CD1c-positive myeloid dendritic cell (primary cell): ENCODE measurements at regions not wholly inside any gene's neighbourhood (a gene's known extent, or its start where the extent isn't known, plus 50 kb on each side); places are given as distances from the start of the nearest gene placed in this dataset.
"Not testable (repeated sequence)": the region's sequence is repeated elsewhere in the genome, so short reads cannot be mapped to it uniquely, and the experiment has no call there.

Experiments used
- DNase-seq: peaks from one replicate; pipeline ENCODE4 v3.0.0-alpha.2; 2016; ENCODE audit errors: extremely low spot score

- DNase-seq = no peak
These were observed 1066.3 kb upstream of the NUDT12 start for GRCh38 chr5:104628911-104629310.

- DNase-seq = no peak
These were observed 1063.5 kb upstream of the NUDT12 start for GRCh38 chr5:104626122-104626521.

DNA sequence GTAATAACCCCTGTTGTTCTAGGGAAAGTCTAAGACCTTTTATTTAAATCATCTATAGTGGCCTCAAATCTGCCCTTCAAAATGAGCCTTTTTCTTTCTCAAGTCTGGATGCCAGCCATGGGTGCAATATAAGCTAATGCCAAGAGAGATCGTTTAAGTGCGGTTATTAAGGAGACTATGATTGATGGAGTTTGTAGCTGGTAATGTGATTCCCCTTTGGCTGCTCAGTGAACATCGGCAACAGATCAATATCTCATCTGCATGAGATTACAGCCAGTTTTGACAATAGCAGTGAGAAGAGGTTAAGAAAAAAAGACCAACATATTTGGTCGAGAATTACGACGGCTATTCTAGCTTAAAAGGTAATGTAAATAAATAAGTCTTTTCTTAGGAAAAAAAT, 1049.4 kb upstream of the NUDT12 start:
- no peak for DNase-seq

- DNase-seq = no peak
These were observed 1048.7 kb upstream of the NUDT12 start for GRCh38 chr5:104611135-104611767.

- no peak for DNase-seq
These were observed 1043.8 kb upstream of the NUDT12 start for GRCh38 chr5:104606258-104606829.

DNA sequence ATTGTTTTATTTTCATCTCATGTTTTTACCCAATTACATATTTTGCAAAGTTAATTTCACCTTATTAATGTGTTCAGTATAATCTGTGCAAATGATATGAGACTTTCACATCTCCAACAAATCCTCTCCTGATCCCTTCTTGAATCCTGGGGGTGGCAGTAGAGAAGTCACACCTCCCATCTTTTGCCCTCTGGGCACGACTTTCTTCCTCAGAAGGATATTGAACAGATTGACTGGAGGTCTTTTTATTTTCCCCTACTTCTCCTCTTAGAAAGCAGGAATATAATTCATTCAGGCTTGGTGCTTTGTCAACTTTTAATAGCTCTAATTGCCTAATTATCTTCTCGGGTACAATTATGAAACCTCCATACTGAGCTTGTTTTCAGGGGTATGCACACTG, 1037.1 kb upstream of the NUDT12 start:
- no peak for DNase-seq

GRCh38 chr5:104598285-104598684, 1035.7 kb upstream of the NUDT12 start:
- DNase-seq = no peak

DNA sequence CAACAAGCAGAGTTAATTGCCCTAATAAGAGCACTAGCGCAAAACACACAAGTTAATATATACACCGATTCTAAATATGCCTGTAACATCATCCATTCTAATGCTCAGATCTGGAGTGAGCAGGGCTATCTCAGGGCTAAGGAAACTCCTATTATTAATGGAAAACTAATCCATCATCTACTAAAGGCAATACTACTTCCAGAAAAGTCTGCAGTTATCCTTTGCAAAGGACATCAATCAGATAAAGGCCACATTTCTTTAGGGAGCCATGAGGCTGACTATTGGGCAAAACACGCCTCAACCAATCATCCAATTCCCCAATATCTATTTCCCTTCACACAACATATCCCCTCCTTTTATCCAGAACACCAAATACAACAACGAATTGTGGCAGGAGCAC, 1032.3 kb upstream of the NUDT12 start:
- no peak for DNase-seq

DNA sequence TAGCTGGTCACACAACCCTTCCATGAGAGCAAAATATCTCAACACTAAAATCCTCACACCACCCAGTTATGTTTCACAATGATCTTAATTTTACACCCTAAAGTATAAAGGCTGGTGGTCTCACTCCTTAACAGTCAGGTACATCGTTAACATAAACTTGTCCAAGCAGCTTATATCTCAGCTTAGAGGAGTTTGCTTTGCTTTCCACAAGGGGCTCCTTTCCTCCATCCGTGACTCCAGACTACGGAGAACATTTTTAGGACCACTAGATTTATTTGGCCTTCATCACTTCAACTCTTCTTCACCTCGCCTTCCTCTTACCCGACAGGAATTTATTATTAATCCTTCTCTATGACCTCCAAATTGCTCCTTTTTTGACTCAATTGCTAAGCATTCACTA, 1014.1 kb upstream of the NUDT12 start:
- DNase-seq = no peak

DNA sequence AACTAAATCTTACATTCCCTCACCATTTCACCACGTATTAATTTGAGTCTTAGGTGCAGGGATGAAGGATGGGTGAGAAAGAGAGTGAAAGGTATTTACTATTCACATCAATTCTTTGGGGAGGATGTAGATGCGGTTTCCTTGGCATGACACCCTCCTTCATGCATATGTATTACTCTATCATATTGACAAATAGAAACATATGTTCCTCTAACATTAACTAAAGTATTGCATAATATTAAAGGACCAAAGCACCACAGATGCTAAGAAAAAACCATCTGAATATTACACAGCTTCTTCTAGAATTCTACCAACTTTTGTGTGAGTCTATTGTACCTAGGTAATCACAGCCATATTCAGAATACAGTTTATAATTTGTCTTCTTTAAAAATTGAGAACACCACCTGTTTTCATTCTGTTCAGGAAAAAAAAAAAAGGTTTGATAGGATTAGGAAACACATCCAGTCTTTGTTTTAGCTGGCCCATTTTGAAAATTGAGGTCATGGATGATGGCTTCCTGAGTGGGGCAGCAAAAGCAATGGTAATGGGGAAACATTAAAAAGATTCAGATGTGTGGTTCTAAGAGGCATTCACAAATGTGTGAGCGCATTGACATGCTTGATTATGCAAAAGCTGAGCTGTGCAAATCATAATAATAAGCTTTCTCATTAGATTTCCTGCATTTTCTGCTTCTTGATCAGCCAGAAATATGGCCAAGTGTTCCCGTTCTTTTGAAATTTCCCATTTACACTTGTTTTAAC, 1011.5 kb upstream of the NUDT12 start:
- DNase-seq = no peak

GRCh38 chr5:104569621-104570020, 1007.0 kb upstream of the NUDT12 start:
- no peak for DNase-seq

DNA sequence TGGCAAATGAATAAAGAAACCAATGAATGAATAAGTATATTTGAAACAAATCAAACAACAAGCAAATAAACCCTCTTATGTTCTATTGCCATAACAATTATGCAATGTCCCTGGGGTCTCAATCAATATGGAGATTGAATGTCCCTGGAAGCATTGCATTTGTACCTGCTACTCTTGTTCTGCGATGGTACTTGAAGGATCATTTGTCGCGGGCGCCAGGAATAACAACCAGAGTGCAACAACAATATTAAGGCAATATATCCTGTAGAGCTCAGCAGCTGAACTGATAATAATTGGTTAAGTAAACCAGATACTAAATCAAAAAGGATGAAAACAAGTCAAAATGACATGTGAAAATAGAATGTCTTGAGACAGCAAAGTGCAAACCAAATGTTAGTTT, 1001.9 kb upstream of the NUDT12 start:
- DNase-seq = no peak

GRCh38 chr5:104556957-104557356, 994.4 kb upstream of the NUDT12 start:
- DNase-seq = no peak

- DNase-seq = no peak
These were observed 989.0 kb upstream of the NUDT12 start for GRCh38 chr5:104551628-104552027.

GRCh38 chr5:104546871-104547270, 984.3 kb upstream of the NUDT12 start:
- DNase-seq = not testable (repeated sequence)

DNA sequence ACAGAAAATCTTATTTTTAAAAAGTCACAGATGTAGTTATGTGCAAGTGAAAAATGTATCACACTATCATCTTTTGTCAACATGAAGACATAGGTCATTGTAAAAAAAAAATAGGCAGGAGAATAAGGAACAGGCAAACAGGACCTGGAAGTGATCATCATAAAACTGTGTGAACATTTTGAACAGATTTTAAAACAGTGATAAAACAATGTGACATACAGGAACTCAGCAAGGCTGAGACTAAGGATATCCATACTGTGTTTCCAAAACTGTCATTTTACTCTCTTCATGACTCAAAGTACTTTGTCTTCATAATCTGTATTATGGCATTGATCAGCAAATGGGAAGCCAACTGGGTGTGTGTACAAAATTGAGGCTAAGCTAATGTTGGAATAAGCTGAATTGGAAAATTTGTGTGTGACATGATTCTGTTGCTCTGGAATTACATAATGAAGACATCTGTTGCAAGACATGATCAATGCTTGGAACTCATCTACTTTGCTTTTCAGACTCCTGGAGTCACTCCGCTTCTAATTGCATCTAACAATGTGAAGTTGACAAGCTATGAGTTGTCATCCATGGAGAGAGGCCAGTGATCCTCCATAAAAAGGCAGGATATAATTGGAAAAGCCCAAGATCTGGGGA, 978.7 kb upstream of the NUDT12 start:
- DNase-seq = no peak

DNA sequence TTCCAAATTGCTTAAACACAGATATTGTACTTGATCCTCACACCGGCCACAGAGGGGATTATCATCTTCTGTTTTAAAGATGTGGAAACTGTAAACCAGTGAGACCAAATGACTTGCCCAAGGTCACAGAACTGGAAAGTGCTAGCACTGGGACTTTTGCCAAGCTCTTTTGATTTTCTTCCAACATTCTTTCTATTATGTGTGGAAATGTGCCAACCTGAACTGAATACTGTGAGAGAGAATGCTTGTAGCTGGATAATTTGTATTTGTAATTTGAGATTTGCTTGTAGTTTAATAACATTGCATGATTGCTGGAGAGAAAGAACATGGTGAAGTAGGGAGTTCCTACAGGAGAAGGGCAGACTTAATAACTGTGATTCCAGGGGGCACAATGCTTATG, 977.9 kb upstream of the NUDT12 start:
- no peak for DNase-seq

- no peak for DNase-seq
These were observed 977.2 kb upstream of the NUDT12 start for GRCh38 chr5:104539618-104540350.

- DNase-seq = no peak
These were observed 976.1 kb upstream of the NUDT12 start for GRCh38 chr5:104538734-104539133.

DNA sequence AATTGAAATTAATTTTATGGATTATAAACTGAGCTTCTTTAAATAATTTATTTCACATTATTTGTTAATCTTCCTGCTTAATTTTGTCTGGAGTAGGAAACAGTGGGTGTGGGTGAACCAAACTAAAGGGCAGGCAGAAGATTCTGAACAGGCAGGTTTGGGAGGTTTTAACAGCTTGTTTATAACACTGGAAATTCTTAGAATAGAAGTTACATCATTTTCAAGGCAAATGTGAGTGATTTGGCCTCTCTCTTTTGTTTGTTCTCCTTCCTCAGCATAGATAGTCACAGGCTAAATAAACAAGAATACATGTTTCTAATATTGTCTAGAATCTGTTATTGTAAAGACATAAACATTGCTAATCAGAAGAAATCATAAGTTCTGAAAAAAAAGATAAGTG, 970.9 kb upstream of the NUDT12 start:
- DNase-seq = no peak

DNA sequence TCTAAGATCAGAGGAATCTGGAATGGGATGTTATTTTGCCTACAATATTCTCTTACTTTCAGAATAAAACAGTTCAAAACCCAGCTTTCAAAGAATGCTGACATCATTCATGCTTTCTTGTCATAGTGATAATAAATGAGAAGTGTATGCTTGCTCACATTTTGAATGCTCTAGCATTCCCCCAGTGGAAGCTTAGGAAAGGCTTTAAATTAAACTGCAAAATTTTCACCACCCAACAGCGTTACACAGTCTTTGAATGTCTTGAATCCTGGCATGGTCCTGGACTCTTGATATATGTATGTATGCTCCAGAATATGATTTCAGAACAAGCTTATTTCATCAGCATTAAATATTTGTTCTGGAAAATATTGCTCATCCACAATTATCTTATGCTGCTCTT, 964.3 kb upstream of the NUDT12 start:
- DNase-seq = no peak

GRCh38 chr5:104513640-104514072, 951.1 kb upstream of the NUDT12 start:
- no peak for DNase-seq
